ENCODE measurements at regions not wholly inside any gene's neighbourhood (a gene's known extent, or its start where the extent isn't known, plus 50 kb on each side); places are given as distances from the start of the nearest gene placed in this dataset.

GRCh38 chr9:78874061-78874460 is 577.1 kb downstream of the PSAT1 start:
- no peaks in the 10 kb centered on the region for H3K9me3 ChIP-seq (ENCODE audit: control insufficient read depth in 2 of 2, low read length in 2 of 2)
- H3K36me3 ChIP-seq (ENCODE audit: control insufficient read depth in 2 of 2, insufficient read depth in 2 of 2, low read length in 2 of 2) = no peaks in the 10 kb centered on the region
- no peaks in the 10 kb centered on the region for H3K27me3 ChIP-seq (ENCODE audit: control insufficient read depth in 1 of 2, insufficient read depth in 2 of 2, low read length in 2 of 2)
- H3K27ac ChIP-seq (ENCODE audit: low read length) = no peak overlapping the region
- no peaks in the 10 kb centered on the region for H3K4me1 ChIP-seq (ENCODE audit: control insufficient read depth, insufficient read depth, low read length)
- H3K9ac ChIP-seq (ENCODE audit: low read length in 2 of 2) = no peak overlapping the region
- no peak overlapping the region for H3K4me3 ChIP-seq (ENCODE audit: low read length in 2 of 2)

- Histone ChIP-seq H3K36me3 (ENCODE audit: control insufficient read depth in 2 of 2, insufficient read depth in 2 of 2, low read length in 2 of 2) (no peaks in the 10 kb centered on the region), H3K27ac (ENCODE audit: low read length) (no peak overlapping the region), H3K9ac (ENCODE audit: low read length in 2 of 2) (no peak overlapping the region), H3K4me3 (ENCODE audit: low read length in 2 of 2) (no peak overlapping the region), H3K27me3 (ENCODE audit: control insufficient read depth in 1 of 2, insufficient read depth in 2 of 2, low read length in 2 of 2) (no peaks in the 10 kb centered on the region), H3K4me1 (ENCODE audit: control insufficient read depth, insufficient read depth, low read length) (no peaks in the 10 kb centered on the region), H3K9me3 (ENCODE audit: control insufficient read depth in 2 of 2, low read length in 2 of 2) (no peaks in the 10 kb centered on the region)
Measured at GRCh38 chr9:78879324-78880100, 582.6 kb downstream of the PSAT1 start.

- no peaks in the 10 kb centered on the region for H3K4me1 ChIP-seq (ENCODE audit: control insufficient read depth, insufficient read depth, low read length)
- H3K9me3 ChIP-seq (ENCODE audit: control insufficient read depth in 2 of 2, low read length in 2 of 2) = no peaks in the 10 kb centered on the region
- H3K4me3 ChIP-seq (ENCODE audit: low read length in 2 of 2) = no peak overlapping the region
- no peaks in the 10 kb centered on the region for H3K27me3 ChIP-seq (ENCODE audit: control insufficient read depth in 1 of 2, insufficient read depth in 2 of 2, low read length in 2 of 2)
- H3K9ac ChIP-seq (ENCODE audit: low read length in 2 of 2) = no peak overlapping the region
- no peak overlapping the region for H3K27ac ChIP-seq (ENCODE audit: low read length)
- H3K36me3 ChIP-seq (ENCODE audit: control insufficient read depth in 2 of 2, insufficient read depth in 2 of 2, low read length in 2 of 2) = no peaks in the 10 kb centered on the region
Measured at GRCh38 chr9:78881295-78881694, 584.4 kb downstream of the PSAT1 start.

GRCh38 chr9:78882481-78882880 is 585.6 kb downstream of the PSAT1 start:
- Histone ChIP-seq H3K9me3 (ENCODE audit: control insufficient read depth in 2 of 2, low read length in 2 of 2) (no peaks in the 10 kb centered on the region), H3K9ac (ENCODE audit: low read length in 2 of 2) (no peak overlapping the region), H3K4me1 (ENCODE audit: control insufficient read depth, insufficient read depth, low read length) (no peaks in the 10 kb centered on the region), H3K4me3 (ENCODE audit: low read length in 2 of 2) (no peak overlapping the region), H3K27me3 (ENCODE audit: control insufficient read depth in 1 of 2, insufficient read depth in 2 of 2, low read length in 2 of 2) (no peaks in the 10 kb centered on the region), H3K36me3 (ENCODE audit: control insufficient read depth in 2 of 2, insufficient read depth in 2 of 2, low read length in 2 of 2) (no peaks in the 10 kb centered on the region), H3K27ac (ENCODE audit: low read length) (no peak overlapping the region)

- H3K36me3 ChIP-seq (ENCODE audit: control insufficient read depth in 2 of 2, insufficient read depth in 2 of 2, low read length in 2 of 2) = no peaks in the 10 kb centered on the region
- no peaks in the 10 kb centered on the region for H3K9me3 ChIP-seq (ENCODE audit: control insufficient read depth in 2 of 2, low read length in 2 of 2)
- H3K4me1 ChIP-seq (ENCODE audit: control insufficient read depth, insufficient read depth, low read length) = no peaks in the 10 kb centered on the region
- no peak overlapping the region for H3K9ac ChIP-seq (ENCODE audit: low read length in 2 of 2)
- no peaks in the 10 kb centered on the region for H3K27me3 ChIP-seq (ENCODE audit: control insufficient read depth in 1 of 2, insufficient read depth in 2 of 2, low read length in 2 of 2)
- no peak overlapping the region for H3K4me3 ChIP-seq (ENCODE audit: low read length in 2 of 2)
- no peak overlapping the region for H3K27ac ChIP-seq (ENCODE audit: low read length)
Measured at GRCh38 chr9:78884611-78885150, 587.8 kb downstream of the PSAT1 start.

- Histone ChIP-seq H3K36me3 (ENCODE audit: control insufficient read depth in 2 of 2, insufficient read depth in 2 of 2, low read length in 2 of 2) (no peaks in the 10 kb centered on the region), H3K27me3 (ENCODE audit: control insufficient read depth in 1 of 2, insufficient read depth in 2 of 2, low read length in 2 of 2) (no peaks in the 10 kb centered on the region), H3K27ac (ENCODE audit: low read length) (no peak overlapping the region), H3K4me3 (ENCODE audit: low read length in 2 of 2) (no peak overlapping the region), H3K9ac (ENCODE audit: low read length in 2 of 2) (no peak overlapping the region), H3K9me3 (ENCODE audit: control insufficient read depth in 2 of 2, low read length in 2 of 2) (peaks cover 0 to 9% of the 10 kb centered on the region in 2 donors), H3K4me1 (ENCODE audit: control insufficient read depth, insufficient read depth, low read length) (no peaks in the 10 kb centered on the region)
Measured at GRCh38 chr9:78892182-78892581, 595.3 kb downstream of the PSAT1 start.

GRCh38 chr9:78892769-78893168 is 595.8 kb downstream of the PSAT1 start:
- Histone ChIP-seq H3K27me3 (ENCODE audit: control insufficient read depth in 1 of 2, insufficient read depth in 2 of 2, low read length in 2 of 2) (no peaks in the 10 kb centered on the region), H3K36me3 (ENCODE audit: control insufficient read depth in 2 of 2, insufficient read depth in 2 of 2, low read length in 2 of 2) (no peaks in the 10 kb centered on the region)

GRCh38 chr9:78893774-78894401 is 597.0 kb downstream of the PSAT1 start:
- Histone ChIP-seq H3K27me3 (ENCODE audit: control insufficient read depth in 1 of 2, insufficient read depth in 2 of 2, low read length in 2 of 2) (no peaks in the 10 kb centered on the region), H3K36me3 (ENCODE audit: control insufficient read depth in 2 of 2, insufficient read depth in 2 of 2, low read length in 2 of 2) (no peaks in the 10 kb centered on the region), H3K4me3 (ENCODE audit: low read length in 2 of 2) (no peak overlapping the region), H3K4me1 (ENCODE audit: control insufficient read depth, insufficient read depth, low read length) (no peaks in the 10 kb centered on the region), H3K9ac (ENCODE audit: low read length in 2 of 2) (no peak overlapping the region), H3K27ac (ENCODE audit: low read length) (no peak overlapping the region), H3K9me3 (ENCODE audit: control insufficient read depth in 2 of 2, low read length in 2 of 2) (peaks cover 0 to 9% of the 10 kb centered on the region in 2 donors)

More at GRCh38 chr9:78892769-78893168, 595.8 kb downstream of the PSAT1 start:
- H3K4me1 ChIP-seq (ENCODE audit: control insufficient read depth, insufficient read depth, low read length) = no peaks in the 10 kb centered on the region
- H3K9me3 ChIP-seq (ENCODE audit: control insufficient read depth in 2 of 2, low read length in 2 of 2) = peaks cover 0 to 9% of the 10 kb centered on the region in 2 donors
- H3K9ac ChIP-seq (ENCODE audit: low read length in 2 of 2) = no peak overlapping the region
- no peak overlapping the region for H3K27ac ChIP-seq (ENCODE audit: low read length)
- H3K4me3 ChIP-seq (ENCODE audit: low read length in 2 of 2) = no peak overlapping the region

- no peak overlapping the region for H3K4me3 ChIP-seq (ENCODE audit: low read length in 2 of 2)
Measured at GRCh38 chr9:78896479-78896878, 599.6 kb downstream of the PSAT1 start.

GRCh38 chr9:78898234-78898633 is 601.3 kb downstream of the PSAT1 start:
- Histone ChIP-seq H3K9ac (ENCODE audit: low read length in 2 of 2) (no peak overlapping the region), H3K27ac (ENCODE audit: low read length) (no peak overlapping the region), H3K36me3 (ENCODE audit: control insufficient read depth in 2 of 2, insufficient read depth in 2 of 2, low read length in 2 of 2) (no peaks in the 10 kb centered on the region), H3K27me3 (ENCODE audit: control insufficient read depth in 1 of 2, insufficient read depth in 2 of 2, low read length in 2 of 2) (no peaks in the 10 kb centered on the region), H3K4me3 (ENCODE audit: low read length in 2 of 2) (no peak overlapping the region), H3K9me3 (ENCODE audit: control insufficient read depth in 2 of 2, low read length in 2 of 2) (no peaks in the 10 kb centered on the region), H3K4me1 (ENCODE audit: control insufficient read depth, insufficient read depth, low read length) (no peaks in the 10 kb centered on the region)

More at GRCh38 chr9:78896479-78896878, 599.6 kb downstream of the PSAT1 start:
- Histone ChIP-seq H3K9ac (ENCODE audit: low read length in 2 of 2) (no peak overlapping the region), H3K27ac (ENCODE audit: low read length) (no peak overlapping the region), H3K27me3 (ENCODE audit: control insufficient read depth in 1 of 2, insufficient read depth in 2 of 2, low read length in 2 of 2) (no peaks in the 10 kb centered on the region), H3K36me3 (ENCODE audit: control insufficient read depth in 2 of 2, insufficient read depth in 2 of 2, low read length in 2 of 2) (no peaks in the 10 kb centered on the region), H3K9me3 (ENCODE audit: control insufficient read depth in 2 of 2, low read length in 2 of 2) (no peaks in the 10 kb centered on the region), H3K4me1 (ENCODE audit: control insufficient read depth, insufficient read depth, low read length) (no peaks in the 10 kb centered on the region)

GRCh38 chr9:78899006-78899405 is 602.1 kb downstream of the PSAT1 start:
- H3K4me1 ChIP-seq (ENCODE audit: control insufficient read depth, insufficient read depth, low read length) = no peaks in the 10 kb centered on the region
- H3K27me3 ChIP-seq (ENCODE audit: control insufficient read depth in 1 of 2, insufficient read depth in 2 of 2, low read length in 2 of 2) = no peaks in the 10 kb centered on the region
- H3K9me3 ChIP-seq (ENCODE audit: control insufficient read depth in 2 of 2, low read length in 2 of 2) = no peaks in the 10 kb centered on the region

More at GRCh38 chr9:78899006-78899405, 602.1 kb downstream of the PSAT1 start:
- Histone ChIP-seq H3K4me3 (ENCODE audit: low read length in 2 of 2) (no peak overlapping the region), H3K9ac (ENCODE audit: low read length in 2 of 2) (no peak overlapping the region), H3K27ac (ENCODE audit: low read length) (no peak overlapping the region), H3K36me3 (ENCODE audit: control insufficient read depth in 2 of 2, insufficient read depth in 2 of 2, low read length in 2 of 2) (no peaks in the 10 kb centered on the region)
